GM20000 (cell line): ENCODE measurements at regions not wholly inside any gene's neighbourhood (a gene's known extent, or its start where the extent isn't known, plus 50 kb on each side); places are given as distances from the start of the nearest gene placed in this dataset.

Experiments used
- DNase-seq: peaks from one replicate; pipeline ENCODE4 v3.0.0; 2012; ENCODE audit warnings: low spot score
- CTCF ChIP-seq: IDR thresholded peaks from 2 replicates; pipeline ENCODE4 v1.5.1; 2012; ENCODE audit warnings: mild to moderate bottlenecking, control low read depth; ENCODE audit errors: extremely low read depth, missing control alignments

- no peak for TF ChIP-seq CTCF
- DNase-seq = no peak
Observed at GRCh38 chr7:12985752-12986151, 298.3 kb downstream of the ARL4A start.

DNA sequence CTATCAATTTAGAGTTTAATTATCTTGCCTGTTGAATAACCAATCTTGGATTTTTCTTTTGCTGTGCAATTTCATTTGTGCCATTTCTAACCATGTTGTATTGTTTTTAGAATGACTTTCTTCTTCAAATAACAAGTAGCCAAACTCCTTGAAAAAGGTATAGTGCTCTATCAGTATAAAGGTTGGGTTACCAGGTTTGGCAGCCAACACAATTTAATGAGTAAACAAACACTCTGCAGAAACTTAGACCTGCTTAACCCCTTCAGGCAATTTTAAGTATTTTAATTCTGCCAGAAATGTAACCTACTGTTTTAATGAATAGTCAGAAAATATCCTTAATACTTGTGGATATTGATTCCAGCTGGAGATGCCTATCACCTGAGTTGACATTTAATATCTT lies 299.8 kb downstream of the ARL4A start:
- TF ChIP-seq CTCF = no peak
- no peak for DNase-seq

DNA sequence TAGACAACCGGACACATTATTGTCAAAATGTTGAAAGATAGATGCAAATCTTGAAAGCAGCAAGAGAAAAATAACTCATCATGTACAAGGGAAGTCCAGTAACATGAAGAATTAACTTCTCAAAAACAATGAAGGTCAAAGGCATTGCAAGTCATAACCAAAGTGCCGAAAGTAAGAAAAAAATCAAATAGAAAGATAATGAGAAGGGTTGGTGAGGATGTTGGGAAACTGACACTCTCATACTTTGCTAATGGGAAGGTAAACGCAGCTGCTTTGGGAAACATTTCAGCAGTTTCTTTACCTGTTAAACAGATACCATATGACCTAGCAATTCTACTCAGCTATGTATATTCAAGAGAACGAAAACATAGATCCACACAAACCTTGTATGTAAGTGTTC lies 303.0 kb downstream of the ARL4A start:
- DNase-seq = no peak

DNA sequence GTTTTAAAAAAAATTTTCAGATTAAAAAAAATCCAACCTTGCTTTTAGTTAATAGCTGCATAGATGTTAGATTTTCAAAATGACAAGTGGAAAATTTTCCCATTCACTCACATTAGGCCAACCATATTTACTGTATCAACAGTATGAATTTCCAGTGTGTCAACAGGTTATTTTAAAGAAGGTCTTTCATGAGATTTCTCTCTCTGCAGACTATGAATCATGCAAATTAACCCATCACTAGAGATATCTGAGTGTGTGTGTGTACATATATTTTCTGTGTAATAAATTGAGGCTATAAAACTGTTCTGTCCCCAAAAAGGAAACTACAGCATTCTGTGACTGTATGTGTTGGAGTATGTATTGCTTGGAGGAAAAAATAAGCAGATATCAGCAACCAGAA lies 305.6 kb downstream of the ARL4A start:
- no peak for DNase-seq
- no peak for TF ChIP-seq CTCF

More for the DNA sequence above, 303.0 kb downstream of the ARL4A start:
- no peak for TF ChIP-seq CTCF

GRCh38 chr7:12995912-12996469 lies 308.6 kb downstream of the ARL4A start:
- no peak for TF ChIP-seq CTCF
- DNase-seq = no peak

DNA sequence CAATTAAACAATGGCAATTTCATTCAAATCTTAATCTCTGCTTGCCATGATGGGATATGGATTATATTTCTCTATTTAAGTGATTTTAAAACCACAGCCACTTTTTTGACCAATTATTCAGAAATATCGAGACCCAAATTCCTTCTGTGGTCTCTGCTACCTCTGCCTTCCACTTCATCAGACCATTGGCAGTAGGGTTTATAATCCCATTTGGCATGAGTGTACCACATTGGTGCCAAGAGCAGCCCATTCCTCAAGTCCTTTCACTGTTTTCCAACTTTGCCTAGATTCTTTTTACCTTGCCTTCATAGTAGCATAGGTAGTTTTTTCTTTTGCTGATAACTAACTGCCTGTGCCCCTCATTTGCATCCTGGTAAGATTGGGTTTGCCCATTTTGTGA lies 319.9 kb downstream of the ARL4A start:
- no peak for TF ChIP-seq CTCF

DNA sequence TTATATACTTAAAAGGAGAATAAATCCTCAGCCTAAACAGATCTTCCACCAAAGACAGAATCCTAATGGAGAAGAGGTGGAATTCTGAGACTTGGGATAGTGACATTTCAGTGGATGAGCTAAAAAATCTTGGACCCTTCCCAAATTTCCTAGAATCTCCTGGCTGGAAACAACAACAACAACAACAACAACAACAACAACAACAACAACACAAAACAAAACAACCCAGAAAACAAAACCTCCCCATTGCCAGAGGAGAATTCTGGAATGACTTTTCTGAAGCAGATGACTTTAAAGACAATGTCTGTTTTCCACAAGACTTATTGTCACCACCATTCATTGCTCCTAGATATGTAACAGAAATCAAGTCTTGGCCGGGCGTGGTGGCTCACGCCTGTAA lies 322.1 kb downstream of the ARL4A start:
- no peak for DNase-seq
- TF ChIP-seq CTCF = no peak

More for the DNA sequence above, 319.9 kb downstream of the ARL4A start:
- no peak for DNase-seq
